ENCODE measurements at regions not wholly inside any gene's neighbourhood (a gene's known extent, or its start where the extent isn't known, plus 50 kb on each side); places are given as distances from the start of the nearest gene placed in this dataset.

DNA sequence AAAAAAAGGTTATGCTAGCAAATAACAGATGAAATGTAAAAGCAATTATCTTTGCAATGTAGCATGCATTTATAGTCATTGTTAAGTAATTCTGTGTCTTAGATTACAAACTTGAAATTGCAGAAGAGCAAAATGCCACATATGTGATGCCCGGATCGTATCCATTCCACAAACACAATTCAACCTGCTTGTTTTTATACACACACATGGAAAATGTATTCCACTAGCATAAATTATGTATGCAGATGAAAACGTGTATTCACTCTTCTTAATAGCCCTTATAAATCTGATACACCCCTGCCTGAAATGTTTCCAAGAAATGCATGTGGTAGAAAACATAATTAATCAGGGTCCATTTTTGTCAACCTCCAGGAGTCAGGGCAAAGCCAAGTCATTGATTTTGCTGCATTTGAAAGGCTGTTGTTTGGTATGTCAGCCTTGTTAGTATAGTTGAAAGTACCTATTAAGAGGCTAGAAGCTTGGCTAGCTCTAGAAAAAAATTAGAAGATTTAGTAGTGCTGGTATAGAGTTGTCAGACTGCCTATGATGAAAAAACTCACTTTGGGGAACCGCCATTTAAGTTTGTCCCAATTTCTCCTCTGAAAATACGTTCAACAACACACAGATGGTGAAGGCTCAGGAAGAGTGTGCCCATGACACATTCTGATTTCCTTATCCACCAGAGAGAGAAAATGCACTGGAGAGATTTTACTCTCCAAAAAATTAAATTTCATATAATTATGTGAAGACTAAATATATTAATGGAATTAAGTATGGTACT is 69.2 kb upstream of the TMC3 start:
- TF ChIP-seq FOXP2 (optimal IDR thresholded peaks at IDR 0.05; ENCODE audit: borderline replicate concordance, extremely low read depth, extremely low read length, insufficient read depth) (no peak), POLR2AphosphoS5 (IDR thresholded peaks at IDR 0.05; ENCODE audit: low read depth, low read length) (no peak), SIN3A (IDR thresholded peaks at IDR 0.05; ENCODE audit: borderline replicate concordance, insufficient read depth, low read length) (no peak), TAF1 (IDR thresholded peaks at IDR 0.05; ENCODE audit: borderline replicate concordance, insufficient read depth, low read length) (no peak)
- TF ChIP-seq, protein P1, sequence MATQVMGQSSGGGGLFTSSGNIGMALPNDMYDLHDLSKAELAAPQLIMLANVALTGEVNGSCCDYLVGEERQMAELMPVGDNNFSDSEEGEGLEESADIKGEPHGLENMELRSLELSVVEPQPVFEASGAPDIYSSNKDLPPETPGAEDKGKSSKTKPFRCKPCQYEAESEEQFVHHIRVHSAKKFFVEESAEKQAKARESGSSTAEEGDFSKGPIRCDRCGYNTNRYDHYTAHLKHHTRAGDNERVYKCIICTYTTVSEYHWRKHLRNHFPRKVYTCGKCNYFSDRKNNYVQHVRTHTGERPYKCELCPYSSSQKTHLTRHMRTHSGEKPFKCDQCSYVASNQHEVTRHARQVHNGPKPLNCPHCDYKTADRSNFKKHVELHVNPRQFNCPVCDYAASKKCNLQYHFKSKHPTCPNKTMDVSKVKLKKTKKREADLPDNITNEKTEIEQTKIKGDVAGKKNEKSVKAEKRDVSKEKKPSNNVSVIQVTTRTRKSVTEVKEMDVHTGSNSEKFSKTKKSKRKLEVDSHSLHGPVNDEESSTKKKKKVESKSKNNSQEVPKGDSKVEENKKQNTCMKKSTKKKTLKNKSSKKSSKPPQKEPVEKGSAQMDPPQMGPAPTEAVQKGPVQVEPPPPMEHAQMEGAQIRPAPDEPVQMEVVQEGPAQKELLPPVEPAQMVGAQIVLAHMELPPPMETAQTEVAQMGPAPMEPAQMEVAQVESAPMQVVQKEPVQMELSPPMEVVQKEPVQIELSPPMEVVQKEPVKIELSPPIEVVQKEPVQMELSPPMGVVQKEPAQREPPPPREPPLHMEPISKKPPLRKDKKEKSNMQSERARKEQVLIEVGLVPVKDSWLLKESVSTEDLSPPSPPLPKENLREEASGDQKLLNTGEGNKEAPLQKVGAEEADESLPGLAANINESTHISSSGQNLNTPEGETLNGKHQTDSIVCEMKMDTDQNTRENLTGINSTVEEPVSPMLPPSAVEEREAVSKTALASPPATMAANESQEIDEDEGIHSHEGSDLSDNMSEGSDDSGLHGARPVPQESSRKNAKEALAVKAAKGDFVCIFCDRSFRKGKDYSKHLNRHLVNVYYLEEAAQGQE (IDR thresholded peaks at IDR 0.05; ENCODE audit: insufficient read depth in 1 of 2, low read depth in 2 of 2, low read length in 2 of 2) = no peak

DNA sequence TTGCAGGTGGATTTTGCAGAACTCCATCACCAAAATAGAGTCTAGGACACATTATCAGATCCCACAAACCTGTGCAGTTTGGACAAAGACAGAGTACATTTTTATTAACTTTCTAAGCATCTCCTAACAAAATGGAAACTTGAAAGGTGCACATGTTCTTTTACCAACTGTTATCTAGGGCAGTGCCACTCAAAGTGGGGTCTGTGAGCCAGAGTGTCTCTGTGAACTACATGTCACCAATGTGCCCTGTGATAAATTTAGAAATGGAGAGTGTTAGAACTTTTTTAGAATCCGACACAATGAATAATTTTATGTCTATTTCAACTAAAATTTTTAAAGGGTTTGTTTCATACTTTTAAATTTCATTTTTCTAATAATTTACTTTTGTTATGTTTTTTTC is 68.4 kb upstream of the TMC3 start:
- TF ChIP-seq POLR2AphosphoS5 (IDR thresholded peaks at IDR 0.05; ENCODE audit: low read depth, low read length) (no peak), FOXP2 (optimal IDR thresholded peaks at IDR 0.05; ENCODE audit: borderline replicate concordance, extremely low read depth, extremely low read length, insufficient read depth) (no peak), SIN3A (IDR thresholded peaks at IDR 0.05; ENCODE audit: borderline replicate concordance, insufficient read depth, low read length) (no peak), TAF1 (IDR thresholded peaks at IDR 0.05; ENCODE audit: borderline replicate concordance, insufficient read depth, low read length) (no peak)
- TF ChIP-seq, protein P1 (IDR thresholded peaks at IDR 0.05; ENCODE audit: insufficient read depth in 1 of 2, low read depth in 2 of 2, low read length in 2 of 2) = no peak

DNA sequence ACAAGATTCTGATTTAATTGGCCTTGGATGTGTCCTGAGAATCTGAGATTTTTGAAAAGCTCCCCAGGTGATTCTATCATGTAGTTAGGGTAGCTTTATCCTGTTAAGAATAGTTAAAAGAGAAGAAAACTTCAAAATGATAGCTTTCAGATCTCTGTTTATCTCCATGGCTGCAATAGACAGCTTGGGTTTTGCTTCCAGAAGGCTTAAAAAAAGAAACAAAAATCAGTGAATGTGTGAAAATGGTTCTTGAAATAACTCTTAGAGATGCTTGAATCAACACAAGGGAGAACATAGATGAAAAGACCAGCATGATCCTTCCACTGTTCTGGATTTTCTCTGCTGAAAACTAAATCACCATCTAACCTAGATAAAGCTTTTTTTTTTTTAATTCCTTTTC is 60.8 kb upstream of the TMC3 start:
- TF ChIP-seq SIN3A (IDR thresholded peaks at IDR 0.05; ENCODE audit: borderline replicate concordance, insufficient read depth, low read length) (no peak), TAF1 (IDR thresholded peaks at IDR 0.05; ENCODE audit: borderline replicate concordance, insufficient read depth, low read length) (no peak), POLR2AphosphoS5 (IDR thresholded peaks at IDR 0.05; ENCODE audit: low read depth, low read length) (no peak), FOXP2 (optimal IDR thresholded peaks at IDR 0.05; ENCODE audit: borderline replicate concordance, extremely low read depth, extremely low read length, insufficient read depth) (no peak)
- TF ChIP-seq, protein P1 (IDR thresholded peaks at IDR 0.05; ENCODE audit: insufficient read depth in 1 of 2, low read depth in 2 of 2, low read length in 2 of 2) = no peak

DNA sequence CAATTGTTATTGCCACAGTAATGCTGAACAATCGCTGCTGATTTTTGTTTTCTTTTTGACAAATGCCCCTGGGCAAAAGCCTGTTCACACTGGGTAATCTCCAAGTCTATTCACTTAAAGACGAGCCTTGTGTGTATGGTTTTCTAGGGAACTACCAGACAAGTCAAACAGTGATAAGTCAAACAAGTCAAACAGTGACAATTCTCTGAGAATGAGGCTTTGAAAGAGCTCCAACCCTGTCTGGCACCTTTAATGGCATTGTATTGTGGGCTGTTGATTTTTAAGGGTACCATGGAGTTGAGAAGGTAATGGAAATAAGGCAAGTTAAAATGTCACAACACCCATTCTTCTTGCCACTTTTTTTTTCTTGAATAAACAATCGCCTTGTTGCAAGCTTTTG is 59.4 kb upstream of the TMC3 start:
- no peak for TF ChIP-seq POLR2AphosphoS5 (IDR thresholded peaks at IDR 0.05; ENCODE audit: low read depth, low read length)

DNA sequence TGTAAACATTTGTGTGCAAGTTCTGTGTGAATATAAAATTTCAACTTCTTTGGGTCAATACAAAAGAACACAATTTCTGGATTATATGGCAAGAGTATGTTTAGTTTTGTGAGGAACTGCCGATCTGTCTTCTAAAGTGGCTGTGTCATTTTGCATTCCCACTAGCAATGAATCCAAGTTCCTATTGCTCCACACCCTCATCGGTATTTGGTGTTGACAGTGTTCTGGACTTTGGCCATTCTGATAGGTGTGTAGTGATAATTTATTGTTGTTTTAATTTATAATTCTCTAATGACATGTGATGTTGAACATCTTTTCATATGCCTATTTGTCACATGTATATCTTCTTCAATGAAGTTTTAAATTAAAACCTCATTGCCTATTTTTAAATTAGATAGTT is 58.2 kb upstream of the TMC3 start:
- no peak for TF ChIP-seq FOXP2 (optimal IDR thresholded peaks at IDR 0.05; ENCODE audit: borderline replicate concordance, extremely low read depth, extremely low read length, insufficient read depth)
- TF ChIP-seq TAF1 (IDR thresholded peaks at IDR 0.05; ENCODE audit: borderline replicate concordance, insufficient read depth, low read length) = no peak
- TF ChIP-seq, protein P1 (IDR thresholded peaks at IDR 0.05; ENCODE audit: insufficient read depth in 1 of 2, low read depth in 2 of 2, low read length in 2 of 2) = no peak
- no peak for TF ChIP-seq SIN3A (IDR thresholded peaks at IDR 0.05; ENCODE audit: borderline replicate concordance, insufficient read depth, low read length)
- no peak for TF ChIP-seq POLR2AphosphoS5 (IDR thresholded peaks at IDR 0.05; ENCODE audit: low read depth, low read length)

Data from PFSK-1 (cell line).